SK-N-SH (cell line): ENCODE measurements at regions not wholly inside any gene's neighbourhood (a gene's known extent, or its start where the extent isn't known, plus 50 kb on each side); places are given as distances from the start of the nearest gene placed in this dataset.

Experiments
- CTCF ChIA-PET: fragments of 300-600, 350-600 bp; formaldehyde crosslinking; extraction: SDS; loops from one replicate; lab custom pipeline; 2021; lab: Yijun Ruan, JAX
- POLR2A ChIA-PET: fragments of 350-600 bp; sonication (Branson Sonifier 250); formaldehyde crosslinking; extraction: SDS; loops from one replicate; lab custom pipeline; 2020; ENCODE audit warnings: antibody characterized with exemption, inconsistent platforms; lab: Yijun Ruan, JAX
- DNase-seq: peaks from one replicate; pipeline ENCODE4 v3.0.0; 2012
- H2AFZ ChIP-seq: fragments of 200-600 bp; sonication (generic); 2 replicates; pipeline ENCODE4 v1.8.1; 2016; ENCODE audit warnings: antibody characterized with exemption, mild to moderate bottlenecking, low read depth
- H3F3A ChIP-seq: fragments of 200-600 bp; sonication (generic); replicated peaks from 2 replicates; pipeline ENCODE3; 2016; ENCODE audit warnings: antibody characterized with exemption, mild to moderate bottlenecking; ENCODE audit not compliant: insufficient read depth
- H3K27ac ChIP-seq, 2 experiments: fragments of 200-500 bp in 1 of 2; fragments of 200-600 bp in 1 of 2; sonication (Bioruptor generic) in 1 of 2; sonication (generic), shearing (Covaris generic) in 1 of 2; 2 replicates each; pipeline versions ENCODE4 v1.5.1 to v1.6.1; 2014 to 2016; ENCODE audit warnings: low read depth in 2 of 2, inconsistent platforms in 1 of 2, low read length in 1 of 2, mild to moderate bottlenecking in 1 of 2, mixed read lengths in 1 of 2
- H3K27me3 ChIP-seq: fragments of 200-600 bp; sonication (generic), shearing (Covaris generic); 2 replicates; pipeline ENCODE4 v1.6.1; 2016; ENCODE audit warnings: mixed run types; ENCODE audit not compliant: insufficient read depth
- H3K36me3 ChIP-seq, 2 experiments: fragments of 200-500 bp in 1 of 2; fragments of 200-600 bp in 1 of 2; sonication (Bioruptor generic) in 1 of 2; sonication (generic) in 1 of 2; replicated peaks in 1 of 2; 2 replicates each; pipeline versions ENCODE3 to v1.5.1; 2014 to 2016; ENCODE audit warnings: low read length in 1 of 2, mild to moderate bottlenecking in 1 of 2; ENCODE audit not compliant: insufficient read depth in 2 of 2, control insufficient read depth in 1 of 2
- H3K4me1 ChIP-seq, 2 experiments: fragments of 200-500 bp in 1 of 2; fragments of 200-600 bp in 1 of 2; sonication (Bioruptor generic) in 1 of 2; sonication (generic), shearing (Covaris generic) in 1 of 2; 2 replicates each; pipeline versions ENCODE4 v1.5.1 to v1.6.1; 2014 to 2016; ENCODE audit warnings: low read depth in 1 of 2, low read length in 1 of 2, mixed run types in 1 of 2; ENCODE audit not compliant: insufficient read depth in 2 of 2, control insufficient read depth in 1 of 2
- H3K4me2 ChIP-seq: fragments of 200-600 bp; sonication (generic), shearing (Covaris generic); 2 replicates; pipeline ENCODE4 v1.6.1; 2017; ENCODE audit warnings: mixed run types
- H3K4me3 ChIP-seq, 2 experiments: fragments of 200-500 bp in 1 of 2; fragments of 200-600 bp in 1 of 2; sonication (Bioruptor generic) in 1 of 2; sonication (generic), shearing (Covaris generic) in 1 of 2; 2 replicates each; pipeline versions ENCODE4 v1.5.1 to v1.8.1; 2014 to 2016; ENCODE audit warnings: low read depth in 2 of 2, inconsistent platforms in 1 of 2, low read length in 1 of 2, mild to moderate bottlenecking in 1 of 2, mixed read lengths in 1 of 2, moderate library complexity in 1 of 2
- H3K79me2 ChIP-seq: fragments of 200-600 bp; sonication (generic); 2 replicates; pipeline ENCODE4 v1.8.1; 2017; ENCODE audit warnings: mild to moderate bottlenecking; ENCODE audit not compliant: insufficient read depth
- H3K9ac ChIP-seq: fragments of 200-600 bp; sonication (generic); 2 replicates; pipeline ENCODE4 v1.6.1; 2017; ENCODE audit warnings: mixed run types
- H3K9me2 ChIP-seq: fragments of 200-600 bp; sonication (generic); 2 replicates; pipeline ENCODE4 v1.6.1; 2017; ENCODE audit warnings: mixed run types
- H3K9me3 ChIP-seq: fragments of 200-600 bp; sonication (generic); 2 replicates; pipeline ENCODE4 v1.6.1; 2017; ENCODE audit warnings: mixed run types, mild to moderate bottlenecking, moderate library complexity
- H4K20me1 ChIP-seq: fragments of 200-600 bp; sonication (generic); 2 replicates; pipeline ENCODE4 v1.6.1; 2017; ENCODE audit warnings: mild to moderate bottlenecking, mixed run types; ENCODE audit not compliant: insufficient read depth
- EP300 ChIP-seq, 2 experiments: IDR thresholded peaks; 2 replicates each; pipeline versions ENCODE4 v1.4.0 to v1.6.1; 2012; ENCODE audit warnings: borderline replicate concordance in 1 of 2, low read depth in 1 of 2, low read length in 1 of 2
- EZH2phosphoT487 ChIP-seq: fragments of 200-600 bp; sonication (generic); IDR thresholded peaks from 2 replicates; pipeline ENCODE4 v1.6.1; 2017; ENCODE audit warnings: low read depth, mixed run types, mild to moderate bottlenecking, antibody characterized with exemption, moderate library complexity, borderline replicate concordance
- FOSL2 ChIP-seq: IDR thresholded peaks from 2 replicates; pipeline ENCODE4 v1.4.0; 2012; ENCODE audit warnings: low read depth, mild to moderate bottlenecking, moderate library complexity, borderline replicate concordance
- FOXJ3 ChIP-seq: sonication (generic); formaldehyde crosslinking; IDR thresholded peaks from 2 replicates; pipeline ENCODE4 v1.5.1; 2020; ENCODE audit warnings: mild to moderate bottlenecking, missing genetic modification reagents
- GABPA ChIP-seq: IDR thresholded peaks from 2 replicates; pipeline ENCODE4 v1.4.0; 2012; ENCODE audit warnings: low read depth, mild to moderate bottlenecking
- JUND ChIP-seq: IDR thresholded peaks from 2 replicates; pipeline ENCODE4 v1.4.0; 2012
- MXI1 ChIP-seq: IDR thresholded peaks from 2 replicates; pipeline ENCODE4 v1.6.1; 2012; ENCODE audit warnings: mild to moderate bottlenecking, low read depth, low read length, improper control_type of control experiment
- NFIC ChIP-seq: IDR thresholded peaks from 2 replicates; pipeline ENCODE4 v1.4.0; 2012; ENCODE audit warnings: borderline replicate concordance
- POLR2AphosphoS5 ChIP-seq: IDR thresholded peaks from 2 replicates; pipeline ENCODE4 v1.6.1; 2012; ENCODE audit warnings: low read depth, low read length
- RCOR1 ChIP-seq: fragments of 150-350 bp; IDR thresholded peaks from 2 replicates; pipeline ENCODE4 v1.6.1; 2017; ENCODE audit warnings: antibody characterized with exemption, low read length
- RFX5 ChIP-seq: IDR thresholded peaks from 2 replicates; pipeline ENCODE4 v1.6.1; 2012; ENCODE audit warnings: mild to moderate bottlenecking, improper control_type of control experiment, low read length
- SIN3A ChIP-seq: IDR thresholded peaks from 2 replicates; pipeline ENCODE4 v1.6.1; 2012; ENCODE audit warnings: low read depth, mild to moderate bottlenecking, low read length, moderate library complexity, borderline replicate concordance
- TAF1 ChIP-seq: IDR thresholded peaks from 2 replicates; pipeline ENCODE4 v1.6.1; 2012; ENCODE audit warnings: low read depth, mild to moderate bottlenecking, low read length, moderate library complexity, borderline replicate concordance
- TCF12 ChIP-seq: IDR thresholded peaks from 2 replicates; pipeline ENCODE4 v1.4.0; 2012
- TEAD4 ChIP-seq: IDR thresholded peaks from 2 replicates; pipeline ENCODE4 v1.4.0; 2012; ENCODE audit warnings: mild to moderate bottlenecking, borderline replicate concordance; ENCODE audit not compliant: insufficient read depth
- YY1 ChIP-seq: IDR thresholded peaks from 2 replicates; pipeline ENCODE4 v1.4.0; 2012; ENCODE audit warnings: low read depth, mild to moderate bottlenecking
- WGBS: methylation state at CpG from one replicate; pipeline ENCODE4 v1.1.6; 2017; ENCODE audit warnings: low lambda C conversion rate; 5-methylcytosine and 5-hydroxymethylcytosine counted together
- TF ChIP-seq, protein P1 (sequence below): fragments of 200-600 bp; sonication (generic); IDR thresholded peaks from 2 replicates; pipeline ENCODE4 v1.6.1; 2017; ENCODE audit warnings: antibody characterized with exemption, mild to moderate bottlenecking, moderate library complexity
- TF ChIP-seq, protein P2 (sequence below): IDR thresholded peaks from 2 replicates; pipeline ENCODE4 v1.4.0; 2012; ENCODE audit warnings: low read depth, borderline replicate concordance
- TF ChIP-seq, protein P3 (sequence below): fragments of 150-350 bp; IDR thresholded peaks from 2 replicates; pipeline ENCODE4 v1.6.1; 2016; ENCODE audit warnings: mild to moderate bottlenecking, low read depth, low read length

DNA sequence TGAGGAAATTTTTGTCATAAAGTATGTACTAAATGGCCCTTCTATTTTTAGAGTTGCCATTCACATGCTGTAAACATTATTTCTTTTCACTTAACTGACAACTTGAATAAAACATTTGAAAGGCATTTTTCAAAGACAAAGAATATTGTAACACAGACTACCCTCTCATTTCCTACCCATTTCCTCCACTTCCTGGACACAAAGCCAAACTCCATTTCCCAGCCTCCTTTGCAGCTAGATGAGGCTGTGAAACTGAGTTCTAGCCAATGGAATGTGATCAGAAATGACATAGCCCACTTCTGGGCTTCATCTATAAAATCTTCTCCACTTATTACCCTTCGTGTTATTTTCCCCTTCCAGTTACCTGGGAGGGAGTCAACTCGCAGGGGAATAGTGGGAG lies 288.9 kb upstream of the DPH6 start:
- DNase-seq, result no peak
- Histone ChIP-seq H3K4me2 (no peak overlapping the region), H3K4me1 (no peaks in the 10 kb centered on the region; a peak in 1 of 4 replicates), H3F3A (no peaks in the 10 kb centered on the region), H3K9me3 (no peaks in the 10 kb centered on the region), H3K9me2 (no peaks in the 10 kb centered on the region), H4K20me1 (no peaks in the 10 kb centered on the region), H3K79me2 (no peaks in the 10 kb centered on the region), H3K27ac (no peak overlapping the region; a peak in 1 of 4 replicates), H2AFZ (no peak overlapping the region), H3K36me3 (no peaks in the 10 kb centered on the region), H3K27me3 (no peaks in the 10 kb centered on the region), H3K4me3 (no peak overlapping the region), H3K9ac (no peak overlapping the region)
- 88% methylated on average over 2 of the region's 2 CpGs for WGBS
- CTCF ChIA-PET, result no interaction called here
- no peak for TF ChIP-seq POLR2AphosphoS5
- no peak for TF ChIP-seq NFIC
- TF ChIP-seq TEAD4, result no peak
- no peak for TF ChIP-seq EZH2phosphoT487
- TF ChIP-seq FOXJ3 (CRISPR knock-in tag), result no peak
- TF ChIP-seq YY1, result no peak
- TF ChIP-seq, protein P1, sequence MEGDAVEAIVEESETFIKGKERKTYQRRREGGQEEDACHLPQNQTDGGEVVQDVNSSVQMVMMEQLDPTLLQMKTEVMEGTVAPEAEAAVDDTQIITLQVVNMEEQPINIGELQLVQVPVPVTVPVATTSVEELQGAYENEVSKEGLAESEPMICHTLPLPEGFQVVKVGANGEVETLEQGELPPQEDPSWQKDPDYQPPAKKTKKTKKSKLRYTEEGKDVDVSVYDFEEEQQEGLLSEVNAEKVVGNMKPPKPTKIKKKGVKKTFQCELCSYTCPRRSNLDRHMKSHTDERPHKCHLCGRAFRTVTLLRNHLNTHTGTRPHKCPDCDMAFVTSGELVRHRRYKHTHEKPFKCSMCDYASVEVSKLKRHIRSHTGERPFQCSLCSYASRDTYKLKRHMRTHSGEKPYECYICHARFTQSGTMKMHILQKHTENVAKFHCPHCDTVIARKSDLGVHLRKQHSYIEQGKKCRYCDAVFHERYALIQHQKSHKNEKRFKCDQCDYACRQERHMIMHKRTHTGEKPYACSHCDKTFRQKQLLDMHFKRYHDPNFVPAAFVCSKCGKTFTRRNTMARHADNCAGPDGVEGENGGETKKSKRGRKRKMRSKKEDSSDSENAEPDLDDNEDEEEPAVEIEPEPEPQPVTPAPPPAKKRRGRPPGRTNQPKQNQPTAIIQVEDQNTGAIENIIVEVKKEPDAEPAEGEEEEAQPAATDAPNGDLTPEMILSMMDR, result no peak
- no peak for TF ChIP-seq TCF12
- TF ChIP-seq, protein P2, sequence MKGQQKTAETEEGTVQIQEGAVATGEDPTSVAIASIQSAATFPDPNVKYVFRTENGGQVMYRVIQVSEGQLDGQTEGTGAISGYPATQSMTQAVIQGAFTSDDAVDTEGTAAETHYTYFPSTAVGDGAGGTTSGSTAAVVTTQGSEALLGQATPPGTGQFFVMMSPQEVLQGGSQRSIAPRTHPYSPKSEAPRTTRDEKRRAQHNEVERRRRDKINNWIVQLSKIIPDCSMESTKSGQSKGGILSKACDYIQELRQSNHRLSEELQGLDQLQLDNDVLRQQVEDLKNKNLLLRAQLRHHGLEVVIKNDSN, result no peak
- TF ChIP-seq GABPA, result no peak
- no peak for TF ChIP-seq SIN3A
- no peak for TF ChIP-seq EP300 (IDR thresholded peaks at IDR 0.05; ENCODE audit: borderline replicate concordance in 1 of 2, low read depth in 1 of 2, low read length in 1 of 2)
- TF ChIP-seq RFX5, result no peak
- TF ChIP-seq RCOR1, result no peak
- TF ChIP-seq TAF1, result no peak
- TF ChIP-seq JUND, result no peak
- no peak for TF ChIP-seq FOSL2
- no peak for TF ChIP-seq MXI1
- TF ChIP-seq, protein P3, sequence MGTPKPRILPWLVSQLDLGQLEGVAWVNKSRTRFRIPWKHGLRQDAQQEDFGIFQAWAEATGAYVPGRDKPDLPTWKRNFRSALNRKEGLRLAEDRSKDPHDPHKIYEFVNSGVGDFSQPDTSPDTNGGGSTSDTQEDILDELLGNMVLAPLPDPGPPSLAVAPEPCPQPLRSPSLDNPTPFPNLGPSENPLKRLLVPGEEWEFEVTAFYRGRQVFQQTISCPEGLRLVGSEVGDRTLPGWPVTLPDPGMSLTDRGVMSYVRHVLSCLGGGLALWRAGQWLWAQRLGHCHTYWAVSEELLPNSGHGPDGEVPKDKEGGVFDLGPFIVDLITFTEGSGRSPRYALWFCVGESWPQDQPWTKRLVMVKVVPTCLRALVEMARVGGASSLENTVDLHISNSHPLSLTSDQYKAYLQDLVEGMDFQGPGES, result no peak
- POLR2A ChIA-PET, result no interaction called here
